ENCODE measurements at regions not wholly inside any gene's neighbourhood (a gene's known extent, or its start where the extent isn't known, plus 50 kb on each side); places are given as distances from the start of the nearest gene placed in this dataset.

DNA sequence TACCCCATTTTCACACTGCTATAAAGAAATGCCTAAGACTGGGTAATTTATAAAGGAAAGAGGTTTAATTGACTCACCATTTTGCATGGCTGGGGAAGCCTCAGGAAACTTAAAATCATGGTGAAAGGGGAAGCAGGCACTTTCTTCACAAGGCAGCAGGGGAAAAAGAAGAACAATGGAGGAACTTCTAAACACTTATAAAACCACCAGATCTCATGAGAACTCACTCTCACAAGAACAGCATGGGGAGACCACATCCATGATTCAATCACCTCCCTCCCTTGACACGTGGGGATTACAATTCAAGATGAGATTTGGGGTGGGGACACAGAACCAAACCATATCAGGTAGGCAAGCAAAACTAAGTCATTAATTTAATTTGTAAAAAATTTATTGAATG, 343.2 kb downstream of the FRK start:
- no peak for DNase-seq (ENCODE audit: low spot score)

- no peak for DNase-seq (ENCODE audit: low spot score)
These were observed 343.6 kb downstream of the FRK start for GRCh38 chr6:115717062-115717461.

DNA sequence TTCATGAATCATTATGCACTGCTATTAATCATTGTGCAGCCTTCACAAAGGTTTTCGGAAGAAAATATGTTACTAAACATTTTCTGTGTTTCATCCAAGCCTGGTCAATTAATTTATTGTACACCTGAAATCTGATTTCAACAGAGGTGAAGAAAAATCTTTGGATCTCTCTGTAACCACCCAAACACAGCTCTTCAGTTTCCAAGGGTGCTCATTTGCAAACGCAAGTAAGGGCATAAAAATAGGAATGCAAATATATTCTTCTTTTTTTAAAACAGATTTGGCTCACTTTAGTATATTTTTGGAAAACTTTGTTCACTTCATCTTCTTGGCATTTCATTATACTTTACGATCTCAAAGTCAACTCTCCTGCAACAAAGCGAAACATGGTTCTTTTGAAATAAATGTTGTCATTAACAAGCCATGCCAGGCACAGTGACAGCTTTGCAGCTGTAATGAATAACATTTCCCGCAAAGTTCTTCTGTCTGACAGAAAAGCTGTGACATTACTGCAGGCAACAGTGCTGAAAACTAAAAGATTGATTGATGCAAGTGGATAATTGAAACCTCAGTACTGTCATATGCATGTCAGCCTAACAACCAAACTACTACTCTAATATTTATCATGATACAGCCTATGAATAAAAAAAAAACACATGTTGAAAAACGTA, 348.3 kb downstream of the FRK start:
- DNase-seq (ENCODE audit: low spot score), result no peak

- no peak for DNase-seq (ENCODE audit: low spot score)
These were observed 351.8 kb downstream of the FRK start for GRCh38 chr6:115708850-115709249.

DNA sequence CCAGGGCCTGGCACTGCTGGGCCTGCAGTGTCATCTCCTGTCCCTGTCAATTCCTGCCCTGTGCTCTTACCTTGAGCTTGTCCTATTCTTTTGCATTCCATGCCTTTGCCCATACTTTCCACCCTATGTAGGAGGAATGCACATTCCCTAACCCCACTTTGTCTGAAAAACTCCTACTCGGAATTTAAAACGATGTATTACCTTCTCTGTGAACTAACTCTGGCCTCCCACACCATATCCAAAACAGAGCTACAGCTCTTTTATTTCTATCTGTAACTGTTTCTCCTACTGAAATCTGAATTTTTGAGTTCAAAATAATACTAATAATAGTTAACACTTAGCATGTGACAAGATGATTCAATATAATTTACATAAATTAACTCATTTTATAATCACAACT, 353.7 kb downstream of the FRK start:
- no peak for DNase-seq (ENCODE audit: low spot score)

DNA sequence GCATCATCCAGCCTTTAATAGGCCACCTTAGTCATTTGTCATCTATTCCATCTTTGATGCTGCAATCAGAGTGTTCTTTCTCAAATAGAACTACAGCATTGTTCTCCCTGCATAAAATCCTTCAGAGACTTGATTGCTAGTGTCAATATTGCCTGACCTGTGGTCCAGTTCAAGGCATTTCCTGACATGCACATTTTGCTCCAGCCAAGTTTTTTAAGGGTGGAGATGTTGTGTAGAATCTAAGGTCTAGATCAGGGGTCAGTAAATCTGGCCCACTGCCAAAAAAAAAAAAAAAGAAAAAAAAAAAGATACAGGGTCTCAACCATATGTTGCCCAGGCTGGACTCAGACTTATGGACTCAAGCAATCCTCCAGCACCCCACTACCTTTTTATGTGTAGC, 354.4 kb downstream of the FRK start:
- no peak for DNase-seq (ENCODE audit: low spot score)

GRCh38 chr6:115704028-115704427, 356.7 kb downstream of the FRK start:
- no peak for DNase-seq (ENCODE audit: low spot score)

DNA sequence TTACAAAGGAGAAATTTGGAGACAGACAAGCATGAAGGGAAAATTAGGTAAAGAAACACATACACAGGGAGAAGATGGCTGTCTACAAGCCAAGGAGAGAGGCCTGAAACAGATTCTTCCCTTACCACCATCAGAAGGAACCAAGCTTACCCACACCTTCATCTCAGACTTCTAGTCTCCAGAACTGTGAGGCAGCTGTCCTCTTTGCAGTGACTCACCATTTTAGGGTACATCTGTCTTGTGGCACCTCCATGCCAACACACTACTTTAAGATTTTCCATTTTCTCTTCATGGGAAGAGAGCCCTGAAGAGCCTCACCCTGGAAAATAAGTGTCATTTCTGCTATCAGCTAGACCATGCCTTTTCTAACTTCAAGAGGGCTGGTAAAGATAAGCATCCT, 369.3 kb downstream of the FRK start:
- DNase-seq (ENCODE audit: low spot score), result no peak

DNA sequence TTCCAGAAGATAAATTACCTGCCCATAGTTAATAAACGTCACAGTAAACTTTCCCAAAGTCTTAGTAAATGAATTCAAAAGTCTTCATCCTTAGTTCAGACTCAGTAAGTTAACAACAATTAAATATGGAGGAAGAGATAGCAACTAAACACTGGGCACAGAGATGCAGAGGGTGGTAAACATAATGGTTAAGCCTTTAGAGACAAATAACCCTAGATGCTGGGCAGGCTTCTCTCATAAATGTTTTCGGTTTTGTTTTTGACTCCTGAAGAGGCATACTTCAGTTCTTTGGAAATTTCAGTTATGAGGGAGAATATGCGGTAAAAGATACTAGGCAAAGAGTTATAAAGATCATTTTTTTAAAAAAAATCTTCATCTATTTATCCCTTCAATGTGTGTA, 369.8 kb downstream of the FRK start:
- DNase-seq (ENCODE audit: low spot score), result no peak

DNA sequence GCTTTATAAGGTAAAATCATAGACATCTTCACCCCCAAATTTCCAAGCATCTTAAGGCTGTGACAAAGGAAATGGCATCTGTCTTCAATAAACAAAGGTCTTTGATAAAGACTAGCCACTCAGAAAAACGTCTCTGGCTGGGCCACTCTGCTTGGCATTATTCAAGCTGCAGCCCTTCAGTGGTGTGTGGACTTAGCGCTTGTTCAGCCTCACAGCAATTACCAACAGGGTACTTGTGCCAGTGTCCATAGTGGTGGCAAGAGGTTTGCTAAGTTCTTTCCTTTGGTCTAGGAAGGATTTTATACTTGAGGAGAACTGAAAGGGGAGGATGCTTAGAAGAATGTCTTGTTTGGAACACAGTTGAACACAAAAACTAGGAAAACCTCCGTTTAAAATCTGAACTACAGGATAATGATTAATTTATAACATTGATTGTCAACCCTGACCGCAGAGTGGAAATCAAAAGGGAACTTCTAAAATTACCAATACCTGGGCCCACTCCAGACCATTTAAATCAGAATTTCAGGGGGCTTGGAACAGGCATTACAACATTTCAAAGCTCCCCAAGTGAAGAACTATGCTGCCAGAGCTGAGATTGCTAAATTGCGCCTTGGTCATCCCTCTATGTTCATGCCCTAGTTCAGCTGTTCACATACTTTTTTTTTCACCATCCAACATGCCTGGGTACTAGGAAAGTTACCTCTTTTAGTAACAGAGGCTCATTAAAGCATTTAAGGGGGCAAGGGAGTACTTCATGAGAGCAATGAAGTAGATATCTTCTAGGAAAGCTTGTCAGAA, 378.5 kb downstream of the FRK start:
- DNase-seq (ENCODE audit: low spot score), result no peak

GRCh38 chr6:115680621-115681020, 380.1 kb downstream of the FRK start:
- no peak for DNase-seq (ENCODE audit: low spot score)

DNA sequence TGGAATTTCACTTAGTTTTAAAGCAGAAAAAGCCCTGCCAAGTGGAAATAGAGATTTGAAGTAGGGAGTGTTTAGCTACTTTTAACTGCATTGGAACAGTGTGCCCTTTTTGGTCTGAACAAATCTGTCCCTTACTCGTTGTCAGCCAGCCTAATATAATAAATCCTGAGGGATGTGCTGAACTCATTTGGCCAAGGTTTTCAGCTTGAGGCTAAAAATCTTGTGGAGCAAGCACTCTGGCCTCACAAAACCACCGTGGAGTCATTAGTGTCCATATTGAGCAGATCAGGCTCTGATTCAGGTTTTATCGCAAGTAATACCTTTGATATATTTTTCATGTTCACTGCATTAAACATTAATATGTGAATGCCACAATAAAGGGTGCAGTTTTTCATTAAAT, 383.5 kb downstream of the FRK start:
- no peak for DNase-seq (ENCODE audit: low spot score)

- no peak for DNase-seq (ENCODE audit: low spot score)
These were observed 385.2 kb downstream of the FRK start for GRCh38 chr6:115675443-115675842.

DNA sequence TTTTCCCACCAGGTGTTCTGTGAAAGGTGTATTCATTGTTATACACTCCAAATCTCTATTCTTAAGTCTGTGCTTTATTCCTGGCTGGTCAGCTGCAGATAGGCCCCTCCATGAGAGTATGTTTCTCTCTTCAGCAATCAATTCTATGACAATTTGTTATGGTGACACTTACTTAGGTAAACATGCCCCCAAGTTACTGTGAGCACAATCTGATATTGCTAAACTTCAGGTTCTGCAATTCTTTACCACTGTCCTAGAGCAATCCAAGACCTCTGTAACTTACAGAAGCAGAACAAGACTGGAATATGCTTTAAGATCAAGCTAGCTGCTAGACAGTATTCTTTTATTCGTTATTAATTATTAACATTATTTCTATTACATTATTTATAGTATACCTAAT, 391.9 kb downstream of the FRK start:
- no peak for DNase-seq (ENCODE audit: low spot score)

DNA sequence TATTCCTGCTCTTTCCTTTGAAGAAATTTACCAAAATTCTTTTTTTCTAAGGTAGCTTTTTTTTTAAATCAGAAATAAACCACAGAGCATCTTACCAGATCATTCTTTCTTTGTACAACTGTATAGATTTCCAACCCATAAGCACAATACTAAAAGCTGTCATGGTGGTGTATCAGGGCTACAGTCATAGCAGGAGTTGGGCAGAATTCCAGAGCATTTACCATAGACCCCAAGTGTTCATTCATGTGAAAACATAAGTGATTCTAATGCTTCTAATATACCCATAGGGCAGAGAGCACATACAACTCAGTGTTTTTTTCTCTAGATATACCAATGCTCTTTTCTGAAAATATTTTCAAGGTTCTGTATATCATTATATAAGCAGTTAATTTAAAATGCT, 392.5 kb downstream of the FRK start:
- no peak for DNase-seq (ENCODE audit: low spot score)

DNA sequence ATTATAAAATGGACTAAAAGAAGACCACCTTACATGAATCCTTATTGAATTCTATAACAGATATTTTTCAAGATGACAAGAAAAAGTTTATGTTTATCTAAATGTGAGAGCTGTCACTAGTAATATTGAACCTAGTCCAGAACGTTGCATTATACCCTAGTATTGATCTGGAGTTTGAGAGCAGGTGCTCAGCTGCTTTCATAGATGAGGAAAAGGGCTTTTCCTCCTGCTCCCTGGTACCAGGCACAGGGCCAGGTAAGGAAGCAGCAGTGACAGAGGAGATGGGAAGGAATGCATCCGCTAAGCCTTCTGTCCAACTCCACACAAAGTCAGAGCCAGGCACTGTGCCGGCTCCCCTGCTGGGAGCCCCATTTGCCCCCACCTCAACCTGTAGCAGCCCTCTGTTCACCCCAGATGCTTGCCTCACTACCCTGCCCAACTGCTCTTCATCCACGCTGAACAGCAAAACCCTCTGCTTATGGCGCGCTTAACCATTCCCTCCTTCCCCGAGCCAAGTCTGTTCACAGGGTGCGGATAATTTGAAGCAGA, 393.1 kb downstream of the FRK start:
- DNase-seq (ENCODE audit: low spot score), result no peak

DNA sequence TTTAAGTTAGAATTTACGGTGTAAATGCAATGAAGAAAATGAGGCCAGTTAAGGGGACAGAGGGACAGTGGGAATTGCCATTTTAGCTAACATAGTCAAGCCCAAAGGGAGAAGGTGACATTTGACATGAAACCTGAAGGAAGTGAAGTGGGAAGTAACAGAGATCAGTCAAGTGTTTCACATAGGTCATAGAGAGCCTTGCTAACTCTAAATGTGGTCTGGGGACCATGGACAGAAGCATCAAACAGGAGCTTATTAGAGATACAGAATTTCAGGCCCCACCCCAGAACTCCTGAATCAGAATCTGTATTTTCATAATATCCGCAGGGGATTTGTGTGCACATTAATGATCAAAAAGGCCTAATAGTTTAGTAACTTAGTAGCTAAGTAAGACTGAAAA, 393.7 kb downstream of the FRK start:
- DNase-seq (ENCODE audit: low spot score), result no peak

GRCh38 chr6:115665310-115665709, 395.4 kb downstream of the FRK start:
- DNase-seq (ENCODE audit: low spot score), result no peak

DNA sequence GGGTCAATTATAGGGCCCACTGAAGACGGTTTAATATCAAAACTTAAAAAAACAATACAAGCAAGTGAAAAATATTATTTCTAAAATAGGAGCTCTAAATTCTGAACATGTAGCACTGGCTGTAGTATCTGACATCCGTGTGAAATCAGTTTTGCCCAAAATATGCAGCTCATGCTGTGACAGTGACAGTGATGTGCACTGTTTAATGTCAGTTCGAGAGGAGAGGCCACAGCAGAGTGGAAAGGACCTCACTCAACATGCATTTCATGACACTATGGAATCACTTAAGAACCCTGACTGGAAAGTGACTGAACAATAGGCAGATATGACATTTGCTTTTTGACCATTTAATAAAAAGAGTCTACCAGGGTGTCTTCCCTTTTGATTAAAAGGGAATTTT, 397.0 kb downstream of the FRK start:
- no peak for DNase-seq (ENCODE audit: low spot score)

DNA sequence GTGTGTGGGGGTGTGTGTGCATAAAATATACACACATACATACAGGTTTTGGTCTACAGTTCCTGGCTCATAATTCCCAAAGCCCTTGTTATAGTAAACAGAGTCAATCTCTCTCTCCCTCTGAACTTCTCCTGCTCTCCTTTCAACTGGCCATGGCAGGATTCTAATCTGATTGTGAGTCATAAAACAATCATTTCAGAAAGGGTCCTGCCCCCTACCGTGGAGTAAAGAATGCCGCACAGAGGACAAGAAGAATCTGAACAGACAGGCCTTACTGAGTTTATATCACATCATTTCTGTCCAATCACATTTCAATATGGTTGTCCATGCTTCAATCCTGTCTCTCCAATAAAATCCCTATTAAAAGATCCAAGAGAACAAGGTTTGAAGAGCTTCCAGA, 416.9 kb downstream of the FRK start:
- DNase-seq (ENCODE audit: low spot score), result peak; percentile 16

DNA sequence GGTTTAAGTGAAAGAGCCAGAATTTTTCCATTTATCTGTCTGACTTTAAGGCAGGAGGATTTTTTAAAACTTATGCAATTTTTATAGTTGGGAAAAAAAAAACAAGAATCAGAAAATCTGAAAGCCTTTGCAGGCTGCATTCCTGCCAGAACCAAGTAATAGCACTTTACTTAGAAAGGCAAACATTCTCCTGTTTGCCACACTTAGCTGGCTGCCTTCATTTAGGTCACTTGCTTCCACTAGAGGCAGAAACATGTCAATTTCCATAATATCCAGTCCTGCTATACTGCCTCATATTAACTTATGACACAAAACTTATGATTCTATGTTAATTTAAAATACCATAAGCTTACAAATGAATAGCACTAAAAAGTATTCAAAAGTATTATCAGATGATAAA, 425.8 kb downstream of the FRK start:
- DNase-seq (ENCODE audit: low spot score), result no peak

GRCh38 chr6:115634131-115634530, 426.6 kb downstream of the FRK start:
- DNase-seq (ENCODE audit: low spot score), result no peak

DNA sequence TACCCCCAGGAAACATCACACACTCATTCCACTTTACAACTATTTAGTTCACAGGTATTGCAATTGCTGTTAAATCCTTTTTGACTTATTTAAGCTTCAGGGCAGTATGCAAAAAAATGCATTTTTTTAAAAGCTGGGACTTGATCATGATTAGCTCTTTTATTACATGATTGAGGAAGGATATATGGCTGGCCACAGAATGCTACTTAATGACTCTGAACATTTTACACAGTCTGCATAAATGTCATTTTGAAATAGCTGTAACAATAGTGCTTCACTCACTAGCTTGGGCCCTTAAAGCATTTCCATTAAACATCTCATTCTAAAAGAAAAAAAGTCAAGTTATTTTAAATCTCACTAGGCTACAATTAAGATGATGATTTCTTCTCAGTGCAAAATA, 429.7 kb downstream of the FRK start:
- DNase-seq (ENCODE audit: low spot score), result no peak

Measured in AG08396 (cell line).